22Rv1 (cell line): ENCODE measurements at regions not wholly inside any gene's neighbourhood (a gene's known extent, or its start where the extent isn't known, plus 50 kb on each side); places are given as distances from the start of the nearest gene placed in this dataset.

ENCODE experiments used
- H3K27ac ChIP-seq: fragments of 450-650 bp; 2 replicates; pipeline ENCODE4 v1.5.1; 2017
- ZFX ChIP-seq: fragments of 450-650 bp; IDR thresholded peaks from 2 replicates; pipeline ENCODE4 v1.6.1; 2017; ENCODE audit warnings: antibody characterized with exemption, borderline replicate concordance
- TF ChIP-seq, protein P1 (sequence below): fragments of 450-650 bp; IDR thresholded peaks from 2 replicates; pipeline ENCODE4 v1.5.1; 2017; ENCODE audit warnings: mild to moderate bottlenecking

DNA sequence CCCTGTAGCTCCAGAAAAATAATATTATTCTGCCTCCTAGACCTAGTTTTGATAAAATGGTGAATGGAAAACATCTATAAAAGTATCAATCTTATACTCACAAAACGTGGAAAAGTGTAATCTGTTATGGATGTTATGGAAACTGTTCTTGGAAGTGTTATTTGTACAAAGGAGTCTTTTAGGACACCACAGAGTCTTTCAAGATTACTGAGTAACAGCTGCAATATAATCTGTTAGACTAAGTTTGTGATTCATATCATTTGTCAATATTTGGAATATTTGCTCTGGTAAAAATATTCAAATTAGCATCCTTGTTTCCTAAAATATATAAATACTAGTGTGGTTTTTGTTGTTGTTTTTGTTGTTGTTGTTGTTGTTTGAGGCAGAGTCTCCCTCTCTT is 87.9 kb downstream of the RAD51AP2 start:
- H3K27ac ChIP-seq, result no peak overlapping the region

DNA sequence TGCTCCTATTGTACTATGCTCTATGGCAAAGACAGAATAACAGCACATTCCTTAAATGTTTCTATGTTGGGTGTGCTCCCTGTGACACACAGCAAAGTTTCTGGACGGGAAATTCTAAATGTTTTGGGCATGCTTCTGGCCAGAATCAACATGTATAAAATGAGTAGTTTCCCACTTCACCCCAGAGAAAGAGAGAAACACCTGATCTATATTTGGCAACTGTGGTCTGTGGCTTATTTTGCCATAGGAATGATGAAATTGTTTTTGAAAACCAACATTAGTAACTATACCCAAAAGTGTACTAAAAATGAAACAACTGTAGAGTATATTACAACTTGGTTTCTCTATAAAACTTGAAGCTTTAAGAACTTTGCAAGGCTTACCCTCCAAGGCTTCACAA is 89.1 kb downstream of the RAD51AP2 start:
- H3K27ac ChIP-seq, result no peak overlapping the region
- TF ChIP-seq, protein P1, sequence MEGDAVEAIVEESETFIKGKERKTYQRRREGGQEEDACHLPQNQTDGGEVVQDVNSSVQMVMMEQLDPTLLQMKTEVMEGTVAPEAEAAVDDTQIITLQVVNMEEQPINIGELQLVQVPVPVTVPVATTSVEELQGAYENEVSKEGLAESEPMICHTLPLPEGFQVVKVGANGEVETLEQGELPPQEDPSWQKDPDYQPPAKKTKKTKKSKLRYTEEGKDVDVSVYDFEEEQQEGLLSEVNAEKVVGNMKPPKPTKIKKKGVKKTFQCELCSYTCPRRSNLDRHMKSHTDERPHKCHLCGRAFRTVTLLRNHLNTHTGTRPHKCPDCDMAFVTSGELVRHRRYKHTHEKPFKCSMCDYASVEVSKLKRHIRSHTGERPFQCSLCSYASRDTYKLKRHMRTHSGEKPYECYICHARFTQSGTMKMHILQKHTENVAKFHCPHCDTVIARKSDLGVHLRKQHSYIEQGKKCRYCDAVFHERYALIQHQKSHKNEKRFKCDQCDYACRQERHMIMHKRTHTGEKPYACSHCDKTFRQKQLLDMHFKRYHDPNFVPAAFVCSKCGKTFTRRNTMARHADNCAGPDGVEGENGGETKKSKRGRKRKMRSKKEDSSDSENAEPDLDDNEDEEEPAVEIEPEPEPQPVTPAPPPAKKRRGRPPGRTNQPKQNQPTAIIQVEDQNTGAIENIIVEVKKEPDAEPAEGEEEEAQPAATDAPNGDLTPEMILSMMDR, result no peak
- TF ChIP-seq ZFX, result no peak

More for the DNA sequence above, 87.9 kb downstream of the RAD51AP2 start:
- TF ChIP-seq ZFX, result no peak
- TF ChIP-seq, protein P1, result no peak

DNA sequence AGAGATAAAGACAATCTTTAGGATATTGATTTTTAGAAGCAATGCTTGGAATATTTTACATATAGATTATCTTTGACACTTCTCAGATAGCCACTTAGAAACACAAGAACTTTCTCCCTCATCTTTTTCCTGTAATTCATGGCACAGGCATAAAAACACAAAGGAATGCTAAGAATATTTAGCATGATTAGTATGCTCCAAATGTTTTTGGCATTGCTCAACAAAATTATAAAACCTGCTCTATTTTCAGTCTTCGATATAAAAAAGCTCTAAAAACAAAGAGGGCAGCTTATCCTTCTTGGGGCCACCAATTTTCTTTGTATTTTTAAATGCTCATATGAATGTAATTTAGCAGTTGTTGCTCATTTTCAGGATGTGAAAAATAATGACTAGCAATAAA is 90.8 kb downstream of the RAD51AP2 start:
- H3K27ac ChIP-seq, result no peak overlapping the region
- no peak for TF ChIP-seq ZFX
- TF ChIP-seq, protein P1, result no peak

DNA sequence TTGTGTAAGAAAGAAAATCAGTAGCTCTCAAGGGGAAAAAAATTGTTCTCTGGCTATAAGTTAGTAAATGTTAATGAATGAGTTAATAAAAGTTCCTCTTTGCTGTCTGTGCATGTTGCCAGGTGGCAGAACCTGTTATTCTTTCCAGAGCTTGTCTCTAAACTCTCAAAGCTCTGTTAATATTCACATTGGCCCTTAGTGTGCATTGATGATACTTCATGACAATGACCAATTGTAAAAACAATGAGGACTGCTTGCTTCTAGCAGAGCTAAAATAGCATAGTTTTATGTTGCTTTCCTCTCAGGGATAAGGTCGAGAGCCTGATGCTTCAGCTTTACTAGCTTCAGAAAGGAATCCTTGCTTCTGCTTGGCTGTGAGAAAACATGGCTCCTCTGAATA is 91.5 kb downstream of the RAD51AP2 start:
- TF ChIP-seq ZFX, result no peak
- TF ChIP-seq, protein P1, result no peak
- H3K27ac ChIP-seq, result no peak overlapping the region

DNA sequence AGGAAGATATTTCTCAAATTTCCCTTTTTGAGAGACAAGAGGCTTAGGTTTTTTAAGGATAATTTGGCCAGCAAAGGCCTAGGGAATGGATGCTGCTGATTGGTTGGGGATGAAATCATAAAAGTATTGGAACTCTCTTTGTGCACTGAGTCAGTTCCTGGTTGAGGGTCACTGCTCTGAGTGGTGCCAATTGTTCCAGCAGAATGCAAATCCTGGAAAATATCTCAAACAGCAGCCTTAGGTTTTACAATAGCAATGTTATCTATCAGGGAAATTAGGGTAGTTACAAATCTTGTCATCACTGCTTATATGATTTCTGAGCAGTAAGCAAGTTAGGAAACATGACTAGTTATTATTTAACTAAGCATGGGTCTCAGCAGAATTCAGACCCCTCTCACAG is 96.2 kb downstream of the RAD51AP2 start:
- no peak overlapping the region for H3K27ac ChIP-seq
- TF ChIP-seq, protein P1, result no peak
- no peak for TF ChIP-seq ZFX

DNA sequence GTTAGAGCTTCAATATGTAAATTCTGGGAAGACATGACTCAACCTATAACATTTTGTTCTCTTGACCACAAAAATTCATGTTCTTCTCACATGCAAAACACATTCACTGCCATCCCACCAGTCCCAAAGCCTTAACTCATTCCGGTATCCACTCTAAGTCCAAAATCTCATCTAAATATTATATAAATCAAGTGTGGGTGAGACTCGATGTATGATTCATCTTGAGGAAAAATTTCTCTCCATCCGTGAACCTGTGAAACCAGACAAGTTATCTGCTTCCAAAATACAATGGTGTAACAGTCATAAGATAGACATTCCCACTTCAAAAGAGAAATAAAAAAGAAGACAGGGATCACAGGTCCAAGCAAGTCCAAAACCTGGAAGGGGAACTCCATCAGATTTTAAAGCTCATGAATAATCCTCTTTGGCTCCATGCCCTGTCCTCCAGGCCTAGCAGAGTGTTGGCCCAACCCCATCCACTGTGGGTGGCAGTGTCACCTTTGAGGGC is 101.3 kb downstream of the RAD51AP2 start:
- H3K27ac ChIP-seq, result no peak overlapping the region
- TF ChIP-seq, protein P1, result no peak
- no peak for TF ChIP-seq ZFX

DNA sequence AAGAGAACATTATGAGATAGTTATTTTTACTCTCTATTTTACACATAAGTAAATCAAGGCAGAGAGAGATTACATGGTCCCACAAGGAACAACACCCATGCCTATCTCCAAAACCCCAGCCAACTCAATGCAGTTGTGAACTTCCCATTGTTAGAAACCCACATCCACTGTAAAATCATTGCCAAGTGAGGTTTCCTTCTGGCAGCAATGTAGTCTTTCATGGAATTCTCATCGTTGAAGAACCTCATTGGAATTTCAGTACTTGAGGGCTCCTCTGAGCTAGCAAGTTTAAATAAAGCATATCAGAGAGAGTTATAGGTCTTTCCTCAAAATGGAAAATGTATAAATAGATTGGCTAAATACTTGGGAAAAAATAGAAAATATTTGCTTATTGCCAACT is 105.2 kb downstream of the RAD51AP2 start:
- TF ChIP-seq ZFX, result no peak
- TF ChIP-seq, protein P1, result no peak
- H3K27ac ChIP-seq, result no peak overlapping the region
